ENCODE measurements at regions not wholly inside any gene's neighbourhood (a gene's known extent, or its start where the extent isn't known, plus 50 kb on each side); places are given as distances from the start of the nearest gene placed in this dataset.

DNA sequence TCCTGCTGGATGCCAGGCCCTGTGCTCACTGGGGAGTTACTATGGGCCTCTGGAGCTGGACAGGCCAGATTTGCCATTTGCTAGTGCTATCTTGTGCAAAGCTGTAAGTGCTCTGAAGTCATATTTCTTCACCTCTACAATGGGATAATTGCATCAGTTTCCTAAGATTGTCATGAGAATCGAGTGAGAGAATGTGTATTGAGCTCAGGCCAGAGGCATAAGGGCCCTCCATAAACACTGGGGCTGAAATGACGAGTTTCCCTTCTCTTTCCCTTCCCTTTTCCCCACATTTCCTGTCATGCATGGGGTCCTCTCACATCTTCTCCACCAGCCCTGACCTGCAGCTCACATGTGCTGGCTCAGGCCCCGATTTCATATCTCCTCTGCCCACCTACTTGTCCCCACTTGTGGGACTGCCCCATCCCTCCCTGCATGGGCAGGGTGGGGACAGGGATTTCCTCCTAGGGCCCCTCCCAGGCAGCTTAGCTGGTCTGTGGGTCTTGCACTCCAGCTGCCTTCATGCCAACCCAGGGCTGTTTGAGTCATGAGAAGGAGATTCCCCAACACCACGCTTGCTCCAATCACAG is 358.8 kb downstream of the MID1IP1 start:
- TF ChIP-seq, protein P1, sequence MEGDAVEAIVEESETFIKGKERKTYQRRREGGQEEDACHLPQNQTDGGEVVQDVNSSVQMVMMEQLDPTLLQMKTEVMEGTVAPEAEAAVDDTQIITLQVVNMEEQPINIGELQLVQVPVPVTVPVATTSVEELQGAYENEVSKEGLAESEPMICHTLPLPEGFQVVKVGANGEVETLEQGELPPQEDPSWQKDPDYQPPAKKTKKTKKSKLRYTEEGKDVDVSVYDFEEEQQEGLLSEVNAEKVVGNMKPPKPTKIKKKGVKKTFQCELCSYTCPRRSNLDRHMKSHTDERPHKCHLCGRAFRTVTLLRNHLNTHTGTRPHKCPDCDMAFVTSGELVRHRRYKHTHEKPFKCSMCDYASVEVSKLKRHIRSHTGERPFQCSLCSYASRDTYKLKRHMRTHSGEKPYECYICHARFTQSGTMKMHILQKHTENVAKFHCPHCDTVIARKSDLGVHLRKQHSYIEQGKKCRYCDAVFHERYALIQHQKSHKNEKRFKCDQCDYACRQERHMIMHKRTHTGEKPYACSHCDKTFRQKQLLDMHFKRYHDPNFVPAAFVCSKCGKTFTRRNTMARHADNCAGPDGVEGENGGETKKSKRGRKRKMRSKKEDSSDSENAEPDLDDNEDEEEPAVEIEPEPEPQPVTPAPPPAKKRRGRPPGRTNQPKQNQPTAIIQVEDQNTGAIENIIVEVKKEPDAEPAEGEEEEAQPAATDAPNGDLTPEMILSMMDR (conservative IDR thresholded peaks at IDR 0.05; ENCODE audit: low read depth, low read length), result no peak
- no peak for TF ChIP-seq EZH2 (IDR thresholded peaks at IDR 0.05; ENCODE audit: low read length, unreplicated experiment)
- no peak for TF ChIP-seq EZH2phosphoT487 (IDR thresholded peaks at IDR 0.05; ENCODE audit: borderline replicate concordance, low read length)
